Cardiac muscle cell (in vitro differentiated cells and primary cell): ENCODE measurements at regions not wholly inside any gene's neighbourhood (a gene's known extent, or its start where the extent isn't known, plus 50 kb on each side); places are given as distances from the start of the nearest gene placed in this dataset.
A peak's percentile ranks its signal among the peaks of the same experiment; 100 is the strongest.

Experiments used
- DNase-seq, 2 donors: peaks; one replicate each; pipeline versions ENCODE4 v3.0.0 to v3.0.0-alpha.2; 2010 to 2017; ENCODE audit warnings: low read depth in 1 of 2, low spot score in 1 of 2
- H3K27ac ChIP-seq: fragments of 200-600 bp; sonication (generic); 2 replicates; pipeline ENCODE4 v1.5.1; 2016
- H3K27me3 ChIP-seq: fragments of 200-600 bp; sonication (generic); 2 replicates; pipeline ENCODE4 v1.6.0; 2016; ENCODE audit warnings: control low read depth
- H3K36me3 ChIP-seq: fragments of 200-600 bp; sonication (generic); 2 replicates; pipeline ENCODE4 v1.5.1; 2016; ENCODE audit warnings: control low read depth
- H3K4me1 ChIP-seq: fragments of 200-600 bp; sonication (generic); 2 replicates; pipeline ENCODE4 v1.8.1; 2017; ENCODE audit warnings: low read depth, mild to moderate bottlenecking, mixed run types
- H3K4me3 ChIP-seq: fragments of 200-600 bp; sonication (generic); 2 replicates; pipeline ENCODE4 v1.5.1; 2016; ENCODE audit warnings: mild to moderate bottlenecking
- H3K9me3 ChIP-seq: fragments of 200-600 bp; sonication (generic); 2 replicates; pipeline ENCODE4 v1.5.1; 2017; ENCODE audit warnings: low read depth, mild to moderate bottlenecking, control low read depth
- TF ChIP-seq, protein P1 (sequence below): IDR thresholded peaks from 2 replicates; pipeline ENCODE4 v1.5.1; 2012; ENCODE audit warnings: low read depth, mild to moderate bottlenecking, low read length

DNA sequence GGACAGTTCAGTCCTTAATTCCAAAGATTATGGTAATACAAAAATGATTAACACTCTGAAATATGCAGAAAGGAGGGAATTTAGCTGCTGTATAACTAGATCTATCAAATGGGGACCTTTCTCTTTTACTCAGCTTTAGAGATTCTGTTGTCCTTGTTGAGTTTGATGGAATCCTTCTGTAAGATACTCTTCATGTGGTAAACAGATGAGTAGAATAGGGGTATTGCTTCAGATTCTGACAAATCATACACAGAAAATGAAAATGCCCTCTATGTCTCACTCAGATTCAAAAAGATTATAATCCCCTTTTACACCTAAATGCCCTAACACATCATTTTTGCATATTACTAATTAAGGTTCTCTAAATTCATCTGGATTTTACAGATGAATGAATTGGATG is 50.7 kb downstream of the ARHGAP35 start:
- TF ChIP-seq, protein P1, sequence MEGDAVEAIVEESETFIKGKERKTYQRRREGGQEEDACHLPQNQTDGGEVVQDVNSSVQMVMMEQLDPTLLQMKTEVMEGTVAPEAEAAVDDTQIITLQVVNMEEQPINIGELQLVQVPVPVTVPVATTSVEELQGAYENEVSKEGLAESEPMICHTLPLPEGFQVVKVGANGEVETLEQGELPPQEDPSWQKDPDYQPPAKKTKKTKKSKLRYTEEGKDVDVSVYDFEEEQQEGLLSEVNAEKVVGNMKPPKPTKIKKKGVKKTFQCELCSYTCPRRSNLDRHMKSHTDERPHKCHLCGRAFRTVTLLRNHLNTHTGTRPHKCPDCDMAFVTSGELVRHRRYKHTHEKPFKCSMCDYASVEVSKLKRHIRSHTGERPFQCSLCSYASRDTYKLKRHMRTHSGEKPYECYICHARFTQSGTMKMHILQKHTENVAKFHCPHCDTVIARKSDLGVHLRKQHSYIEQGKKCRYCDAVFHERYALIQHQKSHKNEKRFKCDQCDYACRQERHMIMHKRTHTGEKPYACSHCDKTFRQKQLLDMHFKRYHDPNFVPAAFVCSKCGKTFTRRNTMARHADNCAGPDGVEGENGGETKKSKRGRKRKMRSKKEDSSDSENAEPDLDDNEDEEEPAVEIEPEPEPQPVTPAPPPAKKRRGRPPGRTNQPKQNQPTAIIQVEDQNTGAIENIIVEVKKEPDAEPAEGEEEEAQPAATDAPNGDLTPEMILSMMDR = no peak
- no peak for DNase-seq
- Histone ChIP-seq H3K36me3 (no peaks in the 10 kb centered on the region), H3K4me3 (no peak overlapping the region), H3K27me3 (no peaks in the 10 kb centered on the region), H3K27ac (no peak overlapping the region), H3K4me1 (peaks cover 33% of the 10 kb centered on the region), H3K9me3 (no peaks in the 10 kb centered on the region)

DNA sequence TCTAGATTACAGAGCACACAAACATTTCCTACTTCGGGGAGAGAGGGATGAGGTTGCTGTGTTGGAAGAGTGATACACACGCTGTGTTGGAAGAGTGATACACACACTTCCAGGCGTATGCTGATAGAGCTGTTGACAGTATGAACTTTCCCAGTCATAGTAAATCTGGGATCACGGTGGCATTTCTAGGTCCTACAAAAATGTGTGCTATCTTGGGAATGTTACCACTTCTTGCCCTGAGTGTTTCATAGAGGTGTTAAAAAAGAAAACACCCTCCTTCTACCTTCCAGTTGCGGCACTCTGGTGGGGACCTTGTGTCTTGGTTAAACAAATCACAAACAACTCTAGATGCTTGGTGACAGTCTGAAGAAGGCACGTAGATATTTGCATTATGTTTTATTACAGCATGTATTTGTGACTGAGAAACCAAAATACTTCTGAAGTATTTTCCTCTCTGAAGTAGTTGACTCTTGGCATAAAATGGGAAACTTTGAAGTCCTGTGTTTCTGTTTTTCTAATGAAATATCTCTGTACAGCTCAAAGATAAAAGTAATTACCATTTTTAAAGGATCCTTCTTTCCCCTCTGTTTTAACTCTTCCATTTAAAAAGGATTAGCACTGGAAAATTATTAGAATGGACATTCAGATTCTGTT is 52.5 kb downstream of the ARHGAP35 start:
- Histone ChIP-seq H3K4me3 (no peak overlapping the region), H3K27me3 (no peaks in the 10 kb centered on the region), H3K27ac (peak overlapping the region; percentile 91), H3K4me1 (peaks cover 40% of the 10 kb centered on the region), H3K9me3 (no peaks in the 10 kb centered on the region), H3K36me3 (no peaks in the 10 kb centered on the region)
- DNase-seq = peak; percentile 23 to 70
- TF ChIP-seq, protein P1 = no peak

DNA sequence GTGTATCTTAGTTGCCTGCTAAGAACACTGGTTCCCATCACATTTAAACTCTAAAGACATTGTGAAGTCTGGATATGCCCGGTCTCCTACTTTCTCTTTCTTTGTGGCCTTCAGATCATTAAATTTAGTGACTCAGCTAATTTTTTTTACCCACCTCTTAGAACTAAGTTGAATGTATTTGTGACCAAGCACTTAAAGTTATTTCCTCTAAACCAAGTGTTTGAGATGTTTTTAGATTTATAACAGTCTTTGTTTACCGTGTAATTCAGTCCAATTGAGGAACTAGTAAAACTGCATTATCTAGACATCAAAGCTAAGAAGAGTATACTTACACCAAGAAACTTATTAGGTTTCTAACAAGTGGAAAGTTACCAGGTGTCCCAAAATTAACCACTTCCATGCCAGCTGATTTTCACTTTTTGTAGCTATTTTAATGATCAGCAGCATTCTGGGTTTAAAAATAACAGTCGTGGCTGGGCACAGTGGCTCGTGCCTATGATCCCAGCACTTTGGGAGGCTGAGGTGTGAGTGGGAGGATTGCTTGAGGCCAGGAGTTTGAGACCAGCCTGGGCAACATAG is 53.1 kb downstream of the ARHGAP35 start:
- peaks cover 41% of the 10 kb centered on the region for H3K4me1 ChIP-seq
- no peaks in the 10 kb centered on the region for H3K36me3 ChIP-seq
- H3K27me3 ChIP-seq = no peaks in the 10 kb centered on the region
- DNase-seq = no peak
- H3K27ac ChIP-seq = peak overlapping the region; percentile 91
- no peaks in the 10 kb centered on the region for H3K9me3 ChIP-seq
- H3K4me3 ChIP-seq = no peak overlapping the region
- TF ChIP-seq, protein P1 = no peak

DNA sequence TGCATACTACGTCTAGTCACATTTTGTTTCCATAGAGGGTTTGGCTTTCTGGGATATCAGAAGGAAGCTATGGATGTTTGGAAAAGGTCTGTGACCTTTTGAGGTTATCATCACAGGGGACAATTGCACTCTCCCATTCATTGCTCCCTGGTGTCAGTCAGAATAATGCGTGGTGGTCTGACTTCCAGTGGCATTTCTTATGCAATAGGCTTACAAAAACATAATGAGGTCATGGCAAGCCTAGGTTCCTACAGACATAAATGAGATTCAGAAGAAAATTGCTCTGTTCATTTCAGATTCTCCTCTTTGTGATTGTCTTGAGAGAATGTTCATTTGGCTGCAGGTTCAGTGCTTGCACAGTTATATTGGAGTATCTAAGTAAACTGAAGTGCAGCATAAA is 54.6 kb downstream of the ARHGAP35 start:
- no peaks in the 10 kb centered on the region for H3K36me3 ChIP-seq
- TF ChIP-seq, protein P1 = no peak
- peak in 1 of 2 donors; percentile 39 for DNase-seq
- peak overlapping the region; percentile 91 for H3K27ac ChIP-seq
- H3K4me3 ChIP-seq = no peak overlapping the region
- H3K4me1 ChIP-seq = peaks cover 49% of the 10 kb centered on the region
- H3K9me3 ChIP-seq = no peaks in the 10 kb centered on the region
- no peaks in the 10 kb centered on the region for H3K27me3 ChIP-seq

DNA sequence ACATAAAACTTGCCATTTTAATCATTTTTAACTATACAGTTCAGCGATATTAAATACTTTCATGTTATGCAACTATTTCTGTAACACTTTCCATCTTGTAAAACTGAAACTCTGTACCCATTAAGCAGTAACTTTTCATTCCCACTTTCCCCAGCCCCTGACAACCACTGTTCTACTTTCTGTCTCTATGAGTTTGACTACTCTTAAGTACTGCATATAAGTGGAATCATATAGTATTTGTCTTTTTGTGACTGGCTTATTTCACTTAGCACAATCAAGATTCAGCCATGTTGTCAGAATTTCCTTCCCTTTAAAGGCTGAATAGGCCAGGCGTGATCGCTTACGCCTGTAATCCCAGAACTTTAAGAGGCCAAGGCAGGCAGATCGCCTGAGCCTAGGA is 56.2 kb downstream of the ARHGAP35 start:
- H3K4me3 ChIP-seq = no peak overlapping the region

More for the DNA sequence above, 56.2 kb downstream of the ARHGAP35 start:
- Histone ChIP-seq H3K27ac (no peak overlapping the region), H3K36me3 (peaks cover 5% of the 10 kb centered on the region), H3K9me3 (no peaks in the 10 kb centered on the region), H3K4me1 (peaks cover 49% of the 10 kb centered on the region), H3K27me3 (no peaks in the 10 kb centered on the region)
- DNase-seq = no peak
- TF ChIP-seq, protein P1 = no peak
